H1 (cell line): ENCODE measurements at regions not wholly inside any gene's neighbourhood (a gene's known extent, or its start where the extent isn't known, plus 50 kb on each side); places are given as distances from the start of the nearest gene placed in this dataset.

ENCODE experiments used
- CTCF ChIA-PET: fragments of 300-600 bp; sonication (Branson Sonifier 250); formaldehyde crosslinking; loops from one replicate; lab custom pipeline; 2021; ENCODE audit not compliant: partially characterized antibody; lab: Charles Lee
- POLR2A ChIA-PET: fragments of 300-600 bp; sonication (Branson Sonifier 250); formaldehyde crosslinking; loops from one replicate; lab custom pipeline; 2021; ENCODE audit warnings: inconsistent platforms; ENCODE audit not compliant: partially characterized antibody; lab: Charles Lee
- DNase-seq, 2 experiments: peaks; one replicate each; pipeline versions ENCODE4 v3.0.0 to v3.0.0-alpha.2; 2010 to 2022; ENCODE audit warnings: low spot score in 2 of 2, low read depth in 1 of 2, mixed read lengths in 1 of 2
- FAIRE-seq: peaks from 2 replicates; lab custom pipeline; 2011; peaks lifted over from hg19 to GRCh38; lab: Jason Lieb, UNC
- H2AFZ ChIP-seq: 2 replicates; pipeline ENCODE4 v1.8.1; 2012; ENCODE audit warnings: low read length, inconsistent platforms
- H2AK5ac ChIP-seq: 2 replicates; pipeline ENCODE4 v1.6.1; 2013; ENCODE audit warnings: low read depth, low read length
- H2BK120ac ChIP-seq: replicated peaks from 2 replicates; pipeline ENCODE3; 2013; ENCODE audit warnings: low read depth, low read length, inconsistent platforms
- H2BK12ac ChIP-seq: 2 replicates; pipeline ENCODE4 v1.6.1; 2013; ENCODE audit warnings: low read depth, low read length
- H2BK15ac ChIP-seq: 2 replicates; pipeline ENCODE4 v1.6.1; 2013; ENCODE audit warnings: low read length
- H2BK20ac ChIP-seq: 2 replicates; pipeline ENCODE4 v1.6.1; 2013; ENCODE audit warnings: low read length
- H2BK5ac ChIP-seq: 2 replicates; pipeline ENCODE4 v1.6.1; 2013; ENCODE audit warnings: low read depth, low read length
- H3K14ac ChIP-seq: 2 replicates; pipeline ENCODE4 v1.6.1; 2013; ENCODE audit warnings: inconsistent platforms; ENCODE audit not compliant: insufficient read length
- H3K18ac ChIP-seq: 2 replicates; pipeline ENCODE4 v1.6.1; 2013; ENCODE audit warnings: low read length; ENCODE audit errors: extremely low read depth
- H3K23ac ChIP-seq: 2 replicates; pipeline ENCODE4 v1.6.1; 2013; ENCODE audit warnings: inconsistent platforms; ENCODE audit not compliant: insufficient read length
- H3K23me2 ChIP-seq: 2 replicates; pipeline ENCODE4 v1.6.1; 2013; ENCODE audit warnings: low read depth, low read length
- H3K27ac ChIP-seq: 2 replicates; pipeline ENCODE4 v1.6.1; 2011; ENCODE audit warnings: low read depth, low read length, inconsistent platforms
- H3K27me3 ChIP-seq, 4 experiments: replicated peaks in 1 of 4; 1 replicate in 1 of 4; 2 replicates in 3 of 4; pipeline versions ENCODE4 v1.6.1 to v1.8.1; 2011 to 2013; ENCODE audit warnings: low read length in 3 of 4, mild to moderate bottlenecking in 3 of 4, inconsistent platforms in 2 of 4, mixed read lengths in 2 of 4, moderate library complexity in 1 of 4; ENCODE audit not compliant: control insufficient read depth in 3 of 4, insufficient read depth in 3 of 4; ENCODE audit errors: extremely low read depth in 1 of 4
- H3K36me3 ChIP-seq, 4 experiments: 2 replicates each; pipeline versions ENCODE4 v1.6.1 to v1.8.1; 2011 to 2013; ENCODE audit warnings: mild to moderate bottlenecking in 4 of 4, low read length in 3 of 4, moderate library complexity in 2 of 4, control low read depth in 1 of 4, inconsistent platforms in 1 of 4; ENCODE audit not compliant: insufficient read depth in 4 of 4, control insufficient read depth in 2 of 4
- H3K4ac ChIP-seq: replicated peaks from 2 replicates; pipeline ENCODE3; 2013; ENCODE audit warnings: low read length, low read depth, mixed read lengths, inconsistent platforms; ENCODE audit not compliant: insufficient read length
- H3K4me1 ChIP-seq, 4 experiments: replicated peaks in 1 of 4; 1 replicate in 1 of 4; 2 replicates in 3 of 4; pipeline versions ENCODE4 v1.6.1 to v1.8.1; 2011 to 2013; ENCODE audit warnings: low read length in 3 of 4, inconsistent platforms in 2 of 4, mixed read lengths in 1 of 4; ENCODE audit not compliant: insufficient read depth in 4 of 4, control insufficient read depth in 3 of 4
- H3K4me2 ChIP-seq, 2 experiments: 2 replicates each; pipeline versions ENCODE4 v1.6.1 to v1.8.1; 2011 to 2013; ENCODE audit warnings: low read depth in 2 of 2, low read length in 2 of 2, control low read depth in 1 of 2, inconsistent platforms in 1 of 2, mild to moderate bottlenecking in 1 of 2; ENCODE audit not compliant: insufficient read depth in 1 of 2
- H3K4me3 ChIP-seq, 4 experiments: fragments of 200-600, 300-600 bp in 1 of 4; sonication (generic), shearing (Covaris generic), sonication (Bioruptor Twin) in 1 of 4; 2 replicates each; pipeline versions ENCODE4 v1.5.1 to v1.8.1; 2011 to 2016; ENCODE audit warnings: low read length in 4 of 4, low read depth in 3 of 4, control low read depth in 2 of 4, inconsistent platforms in 2 of 4, mild to moderate bottlenecking in 2 of 4, mixed read lengths in 1 of 4, moderate library complexity in 1 of 4; ENCODE audit not compliant: insufficient read depth in 2 of 4; ENCODE audit errors: extremely low read depth in 1 of 4
- H3K56ac ChIP-seq: replicated peaks from 2 replicates; pipeline ENCODE3; 2013; ENCODE audit warnings: low read depth, mild to moderate bottlenecking, mixed read lengths, low read length, inconsistent platforms; ENCODE audit not compliant: insufficient read length
- H3K79me1 ChIP-seq: 2 replicates; pipeline ENCODE4 v1.6.1; 2013; ENCODE audit warnings: low read depth, low read length, control low read depth
- H3K79me2 ChIP-seq, 2 experiments: 2 replicates each; pipeline versions ENCODE4 v1.6.1 to v1.8.1; 2012 to 2013; ENCODE audit warnings: low read length in 2 of 2, mild to moderate bottlenecking in 2 of 2, inconsistent platforms in 1 of 2; ENCODE audit not compliant: insufficient read depth in 2 of 2, control insufficient read depth in 1 of 2
- H3K9ac ChIP-seq, 4 experiments: replicated peaks in 1 of 4; 1 replicate in 1 of 4; 2 replicates in 3 of 4; pipeline versions ENCODE4 v1.6.1 to v1.8.1; 2011 to 2013; ENCODE audit warnings: low read depth in 3 of 4, low read length in 3 of 4, control low read depth in 2 of 4, mild to moderate bottlenecking in 2 of 4, moderate library complexity in 2 of 4, inconsistent platforms in 1 of 4; ENCODE audit errors: extremely low read depth in 1 of 4
- H3K9me3 ChIP-seq, 2 experiments: 2 replicates each; pipeline versions ENCODE4 v1.6.1 to v1.8.1; 2012 to 2013; ENCODE audit warnings: mild to moderate bottlenecking in 2 of 2, moderate library complexity in 2 of 2, control low read depth in 1 of 2, inconsistent platforms in 1 of 2, low read depth in 1 of 2, low read length in 1 of 2, mixed read lengths in 1 of 2; ENCODE audit not compliant: insufficient read depth in 2 of 2
- H4K20me1 ChIP-seq, 2 experiments: replicated peaks in 1 of 2; 2 replicates each; pipeline versions ENCODE3 to v1.8.1; 2011 to 2013; ENCODE audit warnings: inconsistent platforms in 2 of 2, low read length in 2 of 2, mild to moderate bottlenecking in 1 of 2; ENCODE audit not compliant: insufficient read depth in 2 of 2, control insufficient read depth in 1 of 2
- H4K5ac ChIP-seq: 2 replicates; pipeline ENCODE4 v1.6.1; 2013; ENCODE audit warnings: low read length, low read depth, mixed read lengths, inconsistent platforms; ENCODE audit not compliant: insufficient read length
- H4K8ac ChIP-seq: 2 replicates; pipeline ENCODE4 v1.8.0; 2013; ENCODE audit warnings: mild to moderate bottlenecking, moderate library complexity, low read length, inconsistent platforms; ENCODE audit not compliant: insufficient read depth; ENCODE audit errors: extremely low read depth
- H4K91ac ChIP-seq: replicated peaks from 2 replicates; pipeline ENCODE3; 2013; ENCODE audit warnings: low read length, mixed read lengths, inconsistent platforms; ENCODE audit not compliant: insufficient read length
- ATF3 ChIP-seq: IDR thresholded peaks from 2 replicates; pipeline ENCODE4 v1.6.1; 2011; ENCODE audit warnings: low read depth, mild to moderate bottlenecking, low read length; ENCODE audit not compliant: insufficient read depth
- BRCA1 ChIP-seq: IDR thresholded peaks from 2 replicates; pipeline ENCODE4 v1.6.1; 2012; ENCODE audit warnings: low read depth, low read length, improper control_type of control experiment
- CBX5 ChIP-seq: fragments of 300-800, 300-1000 bp; sonication (generic); IDR thresholded peaks from 2 replicates; pipeline ENCODE4 v1.7.1; 2016; ENCODE audit warnings: antibody characterized with exemption, low read length, low read depth
- KDM1A ChIP-seq: fragments of 200-600, 300-600 bp; sonication (generic); IDR thresholded peaks from 2 replicates; pipeline ENCODE4 v1.7.1; 2016; ENCODE audit warnings: mild to moderate bottlenecking, low read length, borderline replicate concordance
- RBBP5 ChIP-seq: IDR thresholded peaks from 2 replicates; pipeline ENCODE4 v1.7.1; 2012; ENCODE audit warnings: low read depth, mild to moderate bottlenecking, inconsistent platforms, low read length, moderate library complexity, borderline replicate concordance
- SP2 ChIP-seq: IDR thresholded peaks from 2 replicates; pipeline ENCODE4 v1.6.1; 2012; ENCODE audit warnings: mild to moderate bottlenecking, low read length, inconsistent platforms
- SRF ChIP-seq: IDR thresholded peaks from 2 replicates; pipeline ENCODE4 v1.6.1; 2011; ENCODE audit warnings: mild to moderate bottlenecking, low read depth, low read length, moderate library complexity
- TCF12 ChIP-seq: IDR thresholded peaks from 2 replicates; pipeline ENCODE4 v1.6.1; 2011; ENCODE audit warnings: low read depth, mild to moderate bottlenecking, low read length
- ZNF274 ChIP-seq: IDR thresholded peaks from 2 replicates; pipeline ENCODE4 v1.7.0; 2012; ENCODE audit warnings: low read length, borderline replicate concordance; ENCODE audit errors: extremely low read depth
- WGBS, 2 experiments: shearing (Covaris generic) in 1 of 2; methylation state at CpG; one replicate each; pipeline versions ENCODE4 v1.1.6 to v1.1.7; 2013 to 2015; ENCODE audit warnings: low lambda C conversion rate in 2 of 2, mixed read lengths in 2 of 2, inconsistent platforms in 1 of 2, low coverage in 1 of 2, missing lambda C conversion rate in 1 of 2; ENCODE audit not compliant: insufficient replicate concordance in 2 of 2, insufficient coverage in 1 of 2, insufficient read length in 1 of 2; ENCODE audit errors: extremely low coverage in 1 of 2, missing lambda C conversion rate in 1 of 2; 5-methylcytosine and 5-hydroxymethylcytosine counted together

- no peak overlapping the region for H2BK15ac ChIP-seq
- no peak overlapping the region for H4K8ac ChIP-seq
- H3K27me3 ChIP-seq: no peaks in the 10 kb centered on the region
- no peak overlapping the region for H3K23ac ChIP-seq
- H3K4me2 ChIP-seq: no peak overlapping the region
- H3K4me1 ChIP-seq: peaks cover 0 to under 1% (median 0%) of the 10 kb centered on the region in 4 experiments; a peak in 2 of 7 replicates
- H2BK20ac ChIP-seq: no peak overlapping the region
- no peak overlapping the region for H3K18ac ChIP-seq
- no peaks in the 10 kb centered on the region for H3K36me3 ChIP-seq
- no peak overlapping the region for H3K9ac ChIP-seq
- DNase-seq: no peak
- CTCF ChIA-PET: interaction anchor here (0.6 to 2.0 kb wide), 3 partner anchors 22 to 497 kb away, joined by 3 to 9 read pairs (median 3); no protein-coding TSS in a partner anchor
- H2BK5ac ChIP-seq: no peak overlapping the region
- H2BK12ac ChIP-seq: no peak overlapping the region
- TF ChIP-seq SRF: no peak
- no peak for TF ChIP-seq ZNF274
- TF ChIP-seq TCF12: no peak
- no peak for TF ChIP-seq SP2
- TF ChIP-seq ATF3: no peak
- no peak for TF ChIP-seq RBBP5
- TF ChIP-seq KDM1A: no peak
- TF ChIP-seq CBX5: no peak
- TF ChIP-seq BRCA1: no peak
- TF ChIP-seq, all 59 proteins: peak for 0
- Histone ChIP-seq H3K79me1 (no peaks in the 10 kb centered on the region), H2BK120ac (no peak overlapping the region), H3K4me3 (no peak overlapping the region), H2AK5ac (no peak overlapping the region), H4K20me1 (no peaks in the 10 kb centered on the region), H4K91ac (no peak overlapping the region), H3K4ac (no peak overlapping the region), H3K56ac (no peak overlapping the region), H4K5ac (no peak overlapping the region), H3K14ac (no peak overlapping the region), H3K79me2 (no peaks in the 10 kb centered on the region), H3K27ac (no peak overlapping the region), H3K9me3 (no peaks in the 10 kb centered on the region), H3K23me2 (no peaks in the 10 kb centered on the region; the same call in 1 of the 2 replicates), H2AFZ (no peak overlapping the region)
- FAIRE-seq: no peak
- POLR2A ChIA-PET: interaction anchor here (1.5 kb wide), 1 partner anchor 12 kb away, joined by 4 read pairs; no protein-coding TSS in a partner anchor
- WGBS, 2 experiments: 88% methylated on average over 6 of the region's 6 CpGs; no CpG with 5 or more reads in 1 of the 2 experiments
Observed at GRCh38 chr2:104914509-104914908, 60.6 kb downstream of the POU3F3 start.
